Stimulated activated naive B cell treated with anti-CD40 and anti-IgM and Interleukin-4, amounts not matched to agents 10 μg/mL and 1 μg/mL and 100 μg/mL, for 72 hours (primary cell): ENCODE measurements at regions not wholly inside any gene's neighbourhood (a gene's known extent, or its start where the extent isn't known, plus 50 kb on each side); places are given as distances from the start of the nearest gene placed in this dataset.
A peak's percentile ranks its signal among the peaks of the same experiment; 100 is the strongest.

Source experiments
- ATAC-seq, 2 donors: fragments of 150-1000 bp; cut with Tn5 transposase; replicated peaks; 2 replicates each; pipeline ENCODE4 v1.10.0; 2021; ENCODE audit warnings: moderate library complexity in 1 of 2
- DNase-seq: peaks from one replicate; pipeline ENCODE4 v3.0.0; 2021
- H3K27ac Mint-ChIP-seq: one replicate; pipeline ENCODE4 v1.8.0; 2022; ENCODE audit warnings: mild to moderate bottlenecking, mixed read lengths
- H3K27me3 Mint-ChIP-seq, 2 donors: one replicate each; pipeline ENCODE4 v1.8.0; 2022; ENCODE audit warnings: mixed read lengths in 2 of 2
- H3K36me3 Mint-ChIP-seq, 2 donors: one replicate each; pipeline ENCODE4 v1.8.0; 2022; ENCODE audit warnings: mixed read lengths in 2 of 2, mild to moderate bottlenecking in 1 of 2
- H3K4me1 Mint-ChIP-seq, 2 donors: one replicate each; pipeline ENCODE4 v1.8.0; 2022; ENCODE audit warnings: mixed read lengths in 2 of 2, mild to moderate bottlenecking in 1 of 2
- H3K4me3 Mint-ChIP-seq, 2 donors: one replicate each; pipeline ENCODE4 v1.8.0; 2022; ENCODE audit warnings: mild to moderate bottlenecking in 2 of 2, mixed read lengths in 2 of 2, moderate library complexity in 1 of 2
- H3K9me3 Mint-ChIP-seq, 2 donors: one replicate each; pipeline ENCODE4 v1.8.0; 2022; ENCODE audit warnings: mixed read lengths in 2 of 2, mild to moderate bottlenecking in 1 of 2

GRCh38 chr1:30819244-30819571, 61.6 kb upstream of the LAPTM5 start:
- no peaks in the 10 kb centered on the region for H3K36me3 Mint-ChIP-seq
- DNase-seq: no peak
- no peaks in the 10 kb centered on the region for H3K9me3 Mint-ChIP-seq
- H3K4me3 Mint-ChIP-seq: no peak overlapping the region
- H3K4me1 Mint-ChIP-seq: peaks cover 9 to 12% of the 10 kb centered on the region in 2 donors
- no peak overlapping the region for H3K27ac Mint-ChIP-seq
- ATAC-seq: no peak
- H3K27me3 Mint-ChIP-seq: peaks cover 38 to 57% of the 10 kb centered on the region in 2 donors

GRCh38 chr1:30818568-30819243, 61.1 kb upstream of the LAPTM5 start:
- peaks cover 33 to 52% of the 10 kb centered on the region in 2 donors for H3K27me3 Mint-ChIP-seq
- no peaks in the 10 kb centered on the region for H3K9me3 Mint-ChIP-seq
- DNase-seq (no peak), ATAC-seq (no peak)
- H3K4me1 Mint-ChIP-seq: peaks cover 4 to 7% of the 10 kb centered on the region in 2 donors
- H3K4me3 Mint-ChIP-seq: no peak overlapping the region
- H3K36me3 Mint-ChIP-seq: no peaks in the 10 kb centered on the region
- no peak overlapping the region for H3K27ac Mint-ChIP-seq

- ATAC-seq (no peak), DNase-seq (no peak)
- peaks cover 22 to 51% of the 10 kb centered on the region in 2 donors for H3K27me3 Mint-ChIP-seq
- H3K9me3 Mint-ChIP-seq: no peaks in the 10 kb centered on the region
- no peak overlapping the region for H3K27ac Mint-ChIP-seq
- H3K36me3 Mint-ChIP-seq: no peaks in the 10 kb centered on the region
- H3K4me3 Mint-ChIP-seq: no peak overlapping the region
- peaks cover 0 to 4% of the 10 kb centered on the region in 2 donors for H3K4me1 Mint-ChIP-seq
Observed at GRCh38 chr1:30817548-30817947, 60.0 kb upstream of the LAPTM5 start.

- Mint-ChIP-seq H3K4me3 (no peak overlapping the region), H3K9me3 (no peaks in the 10 kb centered on the region), H3K27me3 (peaks cover 20 to 50% of the 10 kb centered on the region in 2 donors), H3K36me3 (no peaks in the 10 kb centered on the region), H3K27ac (no peak overlapping the region), H3K4me1 (peaks cover 0 to 4% of the 10 kb centered on the region in 2 donors)
- no peak for ATAC-seq
- DNase-seq: no peak
Observed at GRCh38 chr1:30817077-30817438, 59.5 kb upstream of the LAPTM5 start.

- no peak overlapping the region for H3K4me3 Mint-ChIP-seq
- ATAC-seq (no peak), DNase-seq (no peak)
- peaks cover 14 to 44% of the 10 kb centered on the region in 2 donors for H3K27me3 Mint-ChIP-seq
- peaks cover 0 to 4% of the 10 kb centered on the region in 2 donors for H3K4me1 Mint-ChIP-seq
- no peaks in the 10 kb centered on the region for H3K9me3 Mint-ChIP-seq
- no peaks in the 10 kb centered on the region for H3K36me3 Mint-ChIP-seq
- H3K27ac Mint-ChIP-seq: no peak overlapping the region
Observed at GRCh38 chr1:30816211-30817076, 58.9 kb upstream of the LAPTM5 start.

GRCh38 chr1:30815556-30815955, 58.0 kb upstream of the LAPTM5 start:
- DNase-seq (no peak), ATAC-seq (no peak)
- Mint-ChIP-seq H3K27me3 (peaks cover 13 to 47% of the 10 kb centered on the region in 2 donors), H3K4me3 (no peak overlapping the region), H3K27ac (no peak overlapping the region), H3K4me1 (peaks cover 0 to 4% of the 10 kb centered on the region in 2 donors), H3K36me3 (no peaks in the 10 kb centered on the region), H3K9me3 (no peaks in the 10 kb centered on the region)

- Mint-ChIP-seq H3K4me1 (peaks cover 4 to 7% of the 10 kb centered on the region in 2 donors), H3K27ac (no peak overlapping the region), H3K9me3 (no peaks in the 10 kb centered on the region), H3K4me3 (no peak overlapping the region), H3K27me3 (peaks cover 15 to 54% of the 10 kb centered on the region in 2 donors), H3K36me3 (no peaks in the 10 kb centered on the region)
- ATAC-seq (no peak), DNase-seq (no peak)
Observed at GRCh38 chr1:30814292-30814691, 56.7 kb upstream of the LAPTM5 start.

- no peaks in the 10 kb centered on the region for H3K36me3 Mint-ChIP-seq
- H3K27me3 Mint-ChIP-seq: peaks cover 29 to 46% of the 10 kb centered on the region in 2 donors
- no peak overlapping the region for H3K4me3 Mint-ChIP-seq
- ATAC-seq (no peak), DNase-seq (no peak)
- peaks cover 5 to 20% of the 10 kb centered on the region in 2 donors for H3K4me1 Mint-ChIP-seq
- H3K27ac Mint-ChIP-seq: no peak overlapping the region
- no peaks in the 10 kb centered on the region for H3K9me3 Mint-ChIP-seq
Observed at GRCh38 chr1:30812076-30812475, 54.5 kb upstream of the LAPTM5 start.

- no peak for DNase-seq
- no peak for ATAC-seq
- peaks cover 13 to 27% of the 10 kb centered on the region in 2 donors for H3K4me1 Mint-ChIP-seq
- no peak overlapping the region for H3K27ac Mint-ChIP-seq
- H3K36me3 Mint-ChIP-seq: no peaks in the 10 kb centered on the region
- H3K27me3 Mint-ChIP-seq: peaks cover 37 to 38% of the 10 kb centered on the region in 2 donors
- H3K9me3 Mint-ChIP-seq: no peaks in the 10 kb centered on the region
- no peak overlapping the region for H3K4me3 Mint-ChIP-seq
Observed at GRCh38 chr1:30811187-30811586, 53.6 kb upstream of the LAPTM5 start.

GRCh38 chr1:30810416-30811080, 53.0 kb upstream of the LAPTM5 start:
- no peaks in the 10 kb centered on the region for H3K36me3 Mint-ChIP-seq
- no peak overlapping the region for H3K4me3 Mint-ChIP-seq
- peaks cover 43 to 45% of the 10 kb centered on the region in 2 donors for H3K27me3 Mint-ChIP-seq
- no peak for DNase-seq
- no peaks in the 10 kb centered on the region for H3K9me3 Mint-ChIP-seq
- ATAC-seq: no peak
- H3K4me1 Mint-ChIP-seq: peaks cover 16 to 33% of the 10 kb centered on the region in 2 donors
- H3K27ac Mint-ChIP-seq: no peak overlapping the region

- no peaks in the 10 kb centered on the region for H3K9me3 Mint-ChIP-seq
- H3K4me3 Mint-ChIP-seq: no peak overlapping the region
- H3K4me1 Mint-ChIP-seq: peaks cover 18 to 42% of the 10 kb centered on the region in 2 donors
- no peaks in the 10 kb centered on the region for H3K36me3 Mint-ChIP-seq
- ATAC-seq (no peak), DNase-seq (no peak)
- H3K27me3 Mint-ChIP-seq: peaks cover 52 to 53% of the 10 kb centered on the region in 2 donors
- no peak overlapping the region for H3K27ac Mint-ChIP-seq
Observed at GRCh38 chr1:30809514-30810263, 52.1 kb upstream of the LAPTM5 start.

- ATAC-seq (no peak), DNase-seq (no peak)
- H3K27me3 Mint-ChIP-seq: peaks cover 64 to 65% of the 10 kb centered on the region in 2 donors
- no peaks in the 10 kb centered on the region for H3K36me3 Mint-ChIP-seq
- H3K4me3 Mint-ChIP-seq: no peak overlapping the region
- H3K27ac Mint-ChIP-seq: no peak overlapping the region
- no peaks in the 10 kb centered on the region for H3K9me3 Mint-ChIP-seq
- peaks cover 15 to 44% of the 10 kb centered on the region in 2 donors for H3K4me1 Mint-ChIP-seq
Observed at GRCh38 chr1:30808067-30808662, 50.6 kb upstream of the LAPTM5 start.

GRCh38 chr1:30807318-30808066, 49.9 kb upstream of the LAPTM5 start:
- Mint-ChIP-seq H3K4me3 (peak overlapping the region; percentile 14 to 17), H3K36me3 (no peaks in the 10 kb centered on the region), H3K4me1 (peaks cover 15 to 44% of the 10 kb centered on the region in 2 donors), H3K9me3 (no peaks in the 10 kb centered on the region), H3K27me3 (peaks cover 61 to 65% of the 10 kb centered on the region in 2 donors), H3K27ac (peak overlapping the region; percentile 43)
- DNase-seq (peak; percentile 76), ATAC-seq (peak; percentile 87 to 91)
